T-helper 9 cell (primary cell): ENCODE measurements at regions not wholly inside any gene's neighbourhood (a gene's known extent, or its start where the extent isn't known, plus 50 kb on each side); places are given as distances from the start of the nearest gene placed in this dataset.

ENCODE experiments used
- DNase-seq: peaks from one replicate; pipeline ENCODE4 v3.0.0-alpha.2; 2020

DNA sequence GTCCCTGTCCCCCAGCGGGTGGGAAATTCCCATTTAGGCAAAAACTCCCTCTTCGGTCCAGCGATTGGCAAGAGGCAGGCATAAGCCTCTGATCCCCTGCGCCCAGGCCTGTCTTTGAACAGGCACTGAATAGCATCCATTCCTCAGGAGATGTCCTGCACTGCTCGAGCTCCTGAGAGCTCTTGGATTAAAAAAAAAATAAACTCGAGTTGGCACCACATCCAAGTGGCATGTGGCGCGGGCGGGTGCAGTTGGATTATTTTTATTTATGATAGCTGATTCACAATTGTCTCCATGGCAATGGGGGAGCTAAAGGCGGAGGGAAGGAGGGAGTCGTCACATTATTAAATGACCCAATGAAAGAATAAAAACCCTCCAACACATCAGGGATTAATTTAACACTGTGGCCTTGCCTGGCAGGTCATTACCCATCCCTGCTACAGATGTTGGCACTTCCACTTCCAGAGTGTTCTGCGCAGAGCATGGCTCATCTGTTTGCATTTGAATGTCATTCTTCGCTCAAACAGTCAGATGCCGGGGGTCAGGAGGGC is 207.2 kb downstream of the AACS start:
- no peak for DNase-seq

DNA sequence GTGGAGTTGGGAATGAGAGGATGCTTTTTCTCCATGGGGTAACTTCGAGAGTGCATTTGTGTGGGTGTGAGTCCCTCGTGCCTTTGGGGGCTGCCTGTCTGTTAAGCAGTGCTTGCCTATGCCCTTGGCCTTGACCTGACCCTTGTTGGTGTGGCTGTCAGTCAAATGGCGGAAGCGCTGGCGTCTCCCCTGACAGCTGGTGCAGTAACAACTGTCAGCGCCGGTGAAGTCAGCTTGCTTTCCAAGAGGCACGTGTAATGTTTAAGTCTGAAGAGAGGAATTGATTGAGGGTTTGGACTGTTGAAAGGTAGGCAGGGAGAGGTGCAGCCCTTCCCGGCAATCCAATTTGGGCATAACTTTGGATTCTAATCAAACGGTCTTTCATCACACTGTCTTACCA is 211.3 kb downstream of the AACS start:
- no peak for DNase-seq

GRCh38 chr12:125280482-125281377 is 215.5 kb downstream of the AACS start:
- no peak for DNase-seq

DNA sequence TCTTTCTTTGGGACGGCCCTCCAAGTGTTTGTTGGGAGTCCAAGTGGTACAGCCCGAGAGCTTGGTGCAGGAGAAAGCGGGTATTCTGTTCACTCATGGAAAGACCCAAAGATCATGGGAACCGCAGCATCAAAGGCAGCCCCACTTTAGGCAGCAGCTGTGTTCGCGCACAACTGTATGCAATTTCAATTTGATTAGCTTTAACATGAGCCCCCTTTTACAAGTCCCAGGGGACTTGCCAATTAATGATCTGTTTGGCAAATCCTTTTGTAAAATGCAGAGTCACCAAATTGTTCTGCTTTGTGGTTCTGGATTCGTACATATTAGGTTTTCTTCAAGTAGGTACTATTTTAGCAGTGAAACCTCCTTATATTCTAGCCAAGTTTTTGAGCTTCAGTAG is 217.7 kb downstream of the AACS start:
- no peak for DNase-seq

- no peak for DNase-seq
These were observed 218.3 kb downstream of the AACS start for GRCh38 chr12:125283521-125283920.

DNA sequence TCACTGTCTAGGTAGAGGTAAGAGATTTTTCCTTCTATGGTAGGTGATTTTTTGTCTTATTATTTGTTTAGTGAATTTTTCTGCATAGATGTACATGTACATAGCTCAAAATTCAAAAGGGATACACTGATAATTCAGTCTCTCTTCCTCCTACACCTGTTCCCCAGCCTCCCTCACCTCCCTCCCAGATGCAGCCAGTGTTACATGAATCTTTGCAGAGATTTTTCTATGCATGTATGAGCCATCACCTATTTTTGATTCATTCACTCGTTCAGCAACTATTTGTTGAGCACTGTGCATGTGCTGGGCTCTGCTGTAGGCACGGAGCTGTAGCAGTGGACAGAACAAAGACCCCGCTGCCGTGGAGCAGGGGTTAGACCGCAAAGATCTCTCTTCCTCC is 218.9 kb downstream of the AACS start:
- DNase-seq = no peak

DNA sequence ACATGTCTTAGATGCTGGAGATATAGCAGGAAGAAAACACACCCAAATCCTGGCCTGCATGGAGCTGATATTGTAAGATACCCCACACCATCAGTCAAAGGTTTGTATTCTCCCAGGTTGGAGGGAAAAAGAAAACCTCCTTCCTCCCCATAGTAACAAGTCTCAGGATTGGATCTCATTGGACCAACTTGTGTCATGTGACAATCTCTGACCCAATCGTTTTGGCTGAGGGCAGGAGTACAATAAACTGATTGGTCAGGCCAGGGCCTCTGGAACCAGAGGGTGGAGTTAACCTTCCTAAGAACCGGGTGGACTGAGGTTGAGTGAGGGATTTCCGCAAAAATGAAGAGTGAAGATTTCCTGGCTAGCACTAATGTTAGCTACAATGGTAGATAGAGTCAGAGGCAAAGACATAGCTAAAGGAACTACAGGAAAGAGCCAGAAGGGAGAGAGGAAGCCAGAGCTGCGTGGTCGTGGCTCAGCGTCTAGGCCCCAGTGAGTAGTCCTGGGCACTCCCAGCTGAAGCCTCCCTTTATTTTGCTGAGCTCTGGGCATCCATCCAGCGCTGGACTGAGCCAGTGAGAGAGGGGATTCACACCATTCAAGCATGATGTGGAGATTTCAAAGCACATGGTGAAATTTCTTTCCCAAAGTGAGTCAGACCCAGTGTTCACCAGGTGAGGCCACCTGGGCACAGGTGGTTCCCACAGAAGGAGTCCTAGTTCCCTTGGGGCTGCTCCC is 219.9 kb downstream of the AACS start:
- DNase-seq = no peak

DNA sequence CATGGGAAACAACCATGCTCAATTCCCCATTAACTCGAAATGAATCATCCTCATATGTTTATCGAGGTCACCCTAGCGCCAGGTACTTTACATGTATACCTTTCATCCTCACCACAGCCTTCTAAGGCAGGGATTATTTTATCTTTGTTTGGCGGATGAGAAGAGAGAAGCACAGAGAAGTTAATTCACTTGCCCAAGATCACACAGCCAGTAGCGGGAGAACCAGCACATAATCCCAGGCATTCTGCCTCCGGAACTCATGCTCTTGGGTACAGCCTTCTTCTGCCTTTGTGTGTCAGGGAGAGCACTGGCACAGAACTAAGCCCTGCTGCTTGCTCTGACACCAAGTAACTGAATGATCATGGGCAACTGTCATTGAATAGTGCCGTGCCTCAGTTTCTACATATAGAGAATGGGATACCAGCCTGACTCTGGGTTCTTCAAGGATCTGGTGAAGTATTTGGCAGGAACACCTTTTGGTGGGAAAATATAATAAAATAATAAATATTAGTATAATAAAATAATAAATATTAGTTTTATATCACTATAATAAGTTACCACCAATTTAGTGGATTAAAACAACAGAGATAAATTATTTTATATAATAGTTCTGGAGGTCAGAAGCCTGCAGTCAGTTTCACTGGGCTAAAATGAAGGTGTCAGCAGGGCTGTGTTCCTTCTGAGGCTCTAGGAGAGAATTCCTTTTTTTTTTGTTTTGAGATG is 220.9 kb downstream of the AACS start:
- no peak for DNase-seq

DNA sequence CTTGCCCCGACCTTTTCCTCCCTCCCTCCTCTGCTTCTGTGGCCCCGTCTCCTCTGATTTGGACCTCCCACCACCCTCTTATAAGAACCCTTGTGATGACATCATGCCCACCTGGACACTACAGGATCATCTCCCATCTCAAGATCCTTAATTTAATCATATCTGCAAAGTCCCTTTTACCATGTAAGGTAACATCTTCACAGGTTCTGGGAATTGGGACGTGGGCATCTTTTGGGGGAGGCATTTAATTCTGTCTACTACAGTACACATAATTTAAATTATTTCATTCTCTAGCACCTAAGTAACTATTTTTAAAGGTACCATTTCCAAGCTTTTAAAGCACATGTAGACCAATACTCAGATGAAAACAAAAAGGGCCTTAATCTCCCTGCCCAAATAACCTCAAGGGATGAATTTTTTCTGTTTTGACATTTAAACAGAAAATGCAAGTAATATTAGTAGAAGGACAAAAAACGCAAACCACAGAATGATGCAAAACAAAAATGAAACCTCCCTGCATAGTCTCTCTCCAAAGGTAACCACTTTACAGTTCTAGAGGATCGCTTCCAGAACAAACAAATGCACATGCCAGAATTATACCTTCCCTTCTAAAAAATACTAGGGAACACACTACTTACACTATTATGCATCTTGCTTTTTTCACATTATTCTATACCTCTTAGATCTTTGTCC is 222.1 kb downstream of the AACS start:
- DNase-seq = no peak

DNA sequence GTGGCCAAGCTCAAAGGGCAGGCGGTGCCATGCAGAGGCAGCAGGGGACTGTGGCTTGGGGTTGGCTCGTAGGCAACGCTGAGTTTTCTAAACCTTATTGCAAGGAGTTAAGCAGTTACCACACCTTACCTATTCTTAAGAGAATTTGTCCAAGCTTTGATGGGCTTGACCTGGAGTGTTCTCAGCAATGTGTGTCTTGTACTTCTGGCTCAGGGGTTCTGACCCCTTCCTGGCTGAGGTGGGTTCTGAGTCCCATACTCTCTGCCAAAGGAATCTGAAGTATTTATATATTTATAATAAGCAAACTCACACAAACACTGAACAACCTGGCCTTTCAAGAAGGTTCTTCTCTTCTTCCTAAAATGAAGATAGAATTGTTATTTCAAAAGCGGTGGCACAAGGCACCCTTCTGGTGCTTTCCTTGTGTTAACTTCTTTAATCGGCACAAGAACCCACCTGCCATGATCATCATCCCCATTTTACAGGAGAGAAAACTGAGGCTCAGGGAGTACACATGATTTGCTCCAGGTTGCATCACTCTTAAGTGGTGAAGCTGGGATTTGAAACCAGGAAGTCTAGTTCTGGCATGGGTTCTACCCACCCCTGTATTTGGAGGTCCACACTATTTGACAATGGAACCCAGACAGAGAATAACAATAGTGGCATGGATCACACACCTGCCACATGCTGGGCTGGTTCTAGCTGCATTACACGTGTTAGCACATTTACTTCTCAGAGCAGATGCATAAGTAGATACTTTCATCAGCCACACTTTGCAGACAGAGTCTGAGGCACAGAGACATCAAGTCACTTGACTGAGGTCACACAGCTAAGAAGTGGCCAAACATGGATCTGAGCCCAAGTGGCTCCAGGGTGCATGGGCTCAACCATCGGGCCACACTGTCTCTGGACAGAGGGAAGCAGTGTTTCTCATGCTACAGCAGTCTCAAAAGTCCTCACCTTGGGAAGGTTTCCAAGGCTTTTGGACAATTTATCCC is 224.0 kb downstream of the AACS start:
- no peak for DNase-seq

DNA sequence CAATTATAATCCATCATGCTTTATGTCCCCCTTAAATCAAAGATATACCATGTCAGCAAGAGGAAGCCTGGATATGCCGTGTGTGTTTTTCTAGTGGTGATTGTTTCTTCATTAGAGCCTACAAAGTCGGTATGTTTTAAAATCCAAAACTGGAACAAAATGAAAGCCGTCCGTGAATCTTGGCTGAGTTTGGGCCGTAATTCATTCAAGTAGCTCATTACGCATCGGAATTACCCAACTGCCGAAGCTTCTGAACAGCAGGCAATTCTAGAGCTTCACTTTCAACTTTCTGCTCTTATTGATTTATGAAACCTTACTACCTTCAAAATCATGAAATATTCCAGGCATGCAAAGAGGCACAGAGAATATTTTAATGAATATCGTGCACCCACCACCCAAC is 224.7 kb downstream of the AACS start:
- DNase-seq = no peak

GRCh38 chr12:125292700-125293099 is 227.5 kb downstream of the AACS start:
- no peak for DNase-seq

GRCh38 chr12:125295550-125295949 is 230.3 kb downstream of the AACS start:
- DNase-seq = no peak

DNA sequence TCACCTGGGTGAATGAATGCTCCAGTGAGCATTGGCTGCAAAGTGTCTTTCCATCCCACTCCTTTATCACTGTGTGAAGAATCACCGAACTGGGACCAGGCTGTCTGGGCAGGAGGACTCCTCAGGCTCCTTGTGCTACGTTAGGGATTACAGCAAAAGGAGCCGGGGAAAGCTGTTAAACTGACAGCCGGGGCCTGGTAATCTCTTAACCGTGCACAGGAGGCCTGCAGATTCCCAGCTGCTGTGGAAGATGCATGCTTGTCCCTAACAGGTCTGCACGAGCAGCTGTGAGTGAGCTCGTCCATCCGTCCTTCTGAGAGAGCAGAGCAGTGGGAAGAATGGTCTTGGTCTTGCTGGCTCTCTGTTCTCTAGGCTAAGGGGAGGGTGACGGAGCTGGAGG is 231.5 kb downstream of the AACS start:
- no peak for DNase-seq

DNA sequence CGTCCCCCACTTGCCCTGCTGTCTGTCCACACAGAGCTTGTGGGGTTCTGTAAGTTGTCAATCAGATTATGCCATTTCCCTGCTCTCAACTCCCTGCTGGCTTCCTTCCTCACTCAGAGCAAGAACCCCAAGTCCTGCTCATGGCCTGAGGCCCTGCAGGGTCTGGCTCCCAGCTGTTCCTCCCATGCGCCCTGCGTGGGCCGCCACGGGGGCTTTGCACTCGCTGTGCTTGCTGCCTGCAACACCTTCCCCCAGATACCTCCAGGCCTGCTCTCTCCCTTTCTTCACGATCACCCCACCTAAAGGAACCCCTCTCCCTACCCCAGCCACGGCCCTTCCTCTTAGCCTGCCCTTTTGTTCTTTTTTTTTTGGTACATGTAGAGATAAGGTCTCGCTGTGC is 234.6 kb downstream of the AACS start:
- DNase-seq = no peak

- DNase-seq = no peak
These were observed 235.0 kb downstream of the AACS start for GRCh38 chr12:125300249-125300648.

DNA sequence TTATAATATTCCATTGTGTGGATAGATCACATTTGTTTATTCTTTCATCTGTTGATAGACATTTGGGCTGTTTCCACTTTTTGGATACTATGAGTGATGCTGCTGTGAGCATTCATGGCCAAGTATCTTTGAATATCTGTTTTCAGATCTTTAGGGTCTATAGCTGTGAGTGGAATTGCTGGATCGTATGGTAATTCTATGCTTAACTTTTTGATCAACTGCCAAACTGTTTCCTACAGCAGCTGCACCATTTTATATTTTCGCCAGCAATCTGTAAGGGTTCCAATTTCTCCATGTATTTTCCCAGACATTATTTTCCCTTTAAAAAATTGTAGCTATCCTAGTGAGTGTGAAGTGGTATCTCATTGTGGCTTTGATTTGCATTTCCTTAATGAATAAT is 238.1 kb downstream of the AACS start:
- no peak for DNase-seq

- DNase-seq = no peak
These were observed 238.8 kb downstream of the AACS start for GRCh38 chr12:125304029-125304428.

- no peak for DNase-seq
These were observed 240.0 kb downstream of the AACS start for GRCh38 chr12:125305231-125305630.

DNA sequence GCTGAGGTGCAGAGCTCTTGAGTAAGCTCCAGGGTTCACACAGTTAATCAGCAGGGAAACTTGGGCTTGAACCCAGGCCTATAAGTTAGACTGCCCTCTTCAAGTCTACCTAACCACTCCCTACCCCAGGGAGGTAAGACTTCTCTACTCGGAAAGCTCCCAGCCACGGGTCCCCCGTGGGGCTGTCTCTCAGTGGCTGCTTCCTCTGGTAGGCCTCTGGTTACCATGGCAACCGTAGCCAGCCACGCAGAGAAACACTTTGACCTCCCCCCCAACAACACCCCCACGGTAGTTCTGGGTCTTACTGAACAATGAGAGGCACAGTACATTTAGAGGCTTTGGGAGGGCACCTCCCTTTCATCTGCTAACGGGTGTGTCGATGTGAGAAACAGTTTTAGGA is 245.2 kb downstream of the AACS start:
- no peak for DNase-seq

DNA sequence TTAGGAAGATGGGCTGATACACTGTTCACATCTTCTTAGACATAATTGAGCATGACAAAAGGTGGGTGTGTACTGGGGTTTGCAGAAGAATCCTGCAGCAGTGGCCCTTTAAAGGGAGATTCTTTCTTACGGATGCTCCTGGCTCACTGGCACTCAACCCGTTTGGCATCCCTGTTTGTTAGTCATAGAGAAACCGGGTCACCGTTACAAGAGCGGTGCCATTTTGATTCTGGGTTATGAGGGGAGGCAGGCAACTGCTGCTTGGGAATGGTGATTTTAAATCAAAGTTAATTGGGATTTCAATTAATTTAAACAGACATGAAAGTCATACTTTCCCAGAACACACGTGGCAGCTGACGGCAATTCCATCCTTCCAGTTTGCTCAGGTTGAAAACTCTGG is 245.8 kb downstream of the AACS start:
- no peak for DNase-seq
